Fibroblast of upper back skin (primary cell): ENCODE measurements at regions not wholly inside any gene's neighbourhood (a gene's known extent, or its start where the extent isn't known, plus 50 kb on each side); places are given as distances from the start of the nearest gene placed in this dataset.

ENCODE experiments used
- DNase-seq: peaks from one replicate; pipeline ENCODE4 v3.0.0-alpha.2; 2013

GRCh38 chr3:64306745-64307144, 81.5 kb upstream of the PRICKLE2 start:
- no peak for DNase-seq

GRCh38 chr3:64305731-64306130, 80.5 kb upstream of the PRICKLE2 start:
- DNase-seq = no peak

- no peak for DNase-seq
Measured at GRCh38 chr3:64304828-64305410, 79.7 kb upstream of the PRICKLE2 start.

GRCh38 chr3:64303881-64304280, 78.6 kb upstream of the PRICKLE2 start:
- DNase-seq = no peak

GRCh38 chr3:64303401-64303800, 78.1 kb upstream of the PRICKLE2 start:
- DNase-seq = peak; percentile 37

GRCh38 chr3:64301476-64301875, 76.2 kb upstream of the PRICKLE2 start:
- no peak for DNase-seq

- peak; percentile 96 for DNase-seq
Measured at GRCh38 chr3:64300790-64301423, 75.6 kb upstream of the PRICKLE2 start.

GRCh38 chr3:64299206-64299605, 73.9 kb upstream of the PRICKLE2 start:
- DNase-seq = no peak

- no peak for DNase-seq
Measured at GRCh38 chr3:64297563-64297962, 72.3 kb upstream of the PRICKLE2 start.

GRCh38 chr3:64295594-64295993, 70.3 kb upstream of the PRICKLE2 start:
- DNase-seq = peak; percentile 89

GRCh38 chr3:64294771-64295170, 69.5 kb upstream of the PRICKLE2 start:
- no peak for DNase-seq

- DNase-seq = no peak
Measured at GRCh38 chr3:64293121-64293520, 67.9 kb upstream of the PRICKLE2 start.

- peak; percentile 77 for DNase-seq
Measured at GRCh38 chr3:64291956-64292355, 66.7 kb upstream of the PRICKLE2 start.

- peak; percentile 91 for DNase-seq
Measured at GRCh38 chr3:64291345-64291744, 66.1 kb upstream of the PRICKLE2 start.

GRCh38 chr3:64290864-64291263, 65.6 kb upstream of the PRICKLE2 start:
- DNase-seq = no peak

GRCh38 chr3:64290161-64290560, 64.9 kb upstream of the PRICKLE2 start:
- DNase-seq = no peak

GRCh38 chr3:64289622-64290021, 64.4 kb upstream of the PRICKLE2 start:
- no peak for DNase-seq

GRCh38 chr3:64278625-64279024, 53.4 kb upstream of the PRICKLE2 start:
- DNase-seq = peak; percentile 89

GRCh38 chr3:64276131-64276530, 50.9 kb upstream of the PRICKLE2 start:
- DNase-seq = no peak
